Endothelial cell of umbilical vein (primary cell): ENCODE measurements at regions not wholly inside any gene's neighbourhood (a gene's known extent, or its start where the extent isn't known, plus 50 kb on each side); places are given as distances from the start of the nearest gene placed in this dataset.
"Not testable (repeated sequence)": the region's sequence is repeated elsewhere in the genome, so short reads cannot be mapped to it uniquely, and the experiment has no call there.

Experiments
- BruUV-seq: library from RNA; stranded (reverse); fragments of 400-500 nt; replicated peaks from 2 replicates; lab custom pipeline; 2021; lab: Mats Ljungman, UMichigan
- CTCF ChIA-PET: fragments of 300-600, 350-600 bp; sonication (Branson Sonifier 250); formaldehyde crosslinking; loops from one replicate; lab custom pipeline; 2021; ENCODE audit warnings: antibody characterized with exemption, inconsistent platforms; lab: Charles Lee
- POLR2A ChIA-PET: fragments of 300-600, 350-600 bp; sonication (Branson Sonifier 250); formaldehyde crosslinking; loops from one replicate; lab custom pipeline; 2021; ENCODE audit warnings: antibody characterized with exemption, inconsistent platforms; lab: Charles Lee
- DNase-seq: peaks from one replicate; pipeline ENCODE4 v3.0.0-alpha.2; 2011; ENCODE audit warnings: low read depth, low spot score
- FAIRE-seq: peaks from 2 replicates; lab custom pipeline; 2011; peaks lifted over from hg19 to GRCh38; lab: Jason Lieb, UNC
- H2AFZ ChIP-seq: 2 replicates; pipeline ENCODE4 v1.6.0; 2012; ENCODE audit warnings: low read depth, low read length, control low read depth, inconsistent platforms
- H3K27ac ChIP-seq: 2 replicates; pipeline ENCODE4 v1.5.1; 2011; ENCODE audit warnings: low read depth, mild to moderate bottlenecking, control low read depth, low read length, moderate library complexity; ENCODE audit not compliant: insufficient read depth
- H3K27me3 ChIP-seq, 2 experiments: 2 replicates each; pipeline versions ENCODE4 v1.6.0 to v1.6.1; 2011; ENCODE audit warnings: low read length in 2 of 2, mixed read lengths in 1 of 2; ENCODE audit not compliant: control insufficient read depth in 2 of 2, insufficient read depth in 2 of 2
- H3K36me3 ChIP-seq, 2 experiments: 2 replicates in 1 of 2; 3 replicates in 1 of 2; pipeline ENCODE4 v1.5.1; 2011; ENCODE audit warnings: low read length in 2 of 2, mild to moderate bottlenecking in 1 of 2, moderate library complexity in 1 of 2; ENCODE audit not compliant: control insufficient read depth in 2 of 2, insufficient read depth in 2 of 2; ENCODE audit errors: extremely low read depth in 1 of 2
- H3K4me1 ChIP-seq: 3 replicates; pipeline ENCODE4 v1.5.1; 2011; ENCODE audit warnings: mild to moderate bottlenecking, low read length; ENCODE audit not compliant: control insufficient read depth, insufficient read depth; ENCODE audit errors: extremely low read depth
- H3K4me2 ChIP-seq: 2 replicates; pipeline ENCODE4 v1.6.1; 2011; ENCODE audit warnings: low read length, control low read depth, mixed read lengths; ENCODE audit not compliant: insufficient read depth
- H3K4me3 ChIP-seq, 3 experiments: fragments of 200-600 bp in 1 of 3; sonication (generic), shearing (Covaris generic) in 1 of 3; replicated peaks in 1 of 3; 2 replicates each; pipeline ENCODE4 v1.5.1; 2011 to 2016; ENCODE audit warnings: control low read depth in 3 of 3, low read length in 3 of 3, mild to moderate bottlenecking in 2 of 3, inconsistent platforms in 1 of 3, low read depth in 1 of 3, moderate library complexity in 1 of 3; ENCODE audit not compliant: insufficient read depth in 1 of 3
- H3K79me2 ChIP-seq: 2 replicates; pipeline ENCODE4 v1.6.0; 2012; ENCODE audit warnings: low read length, inconsistent platforms; ENCODE audit not compliant: control insufficient read depth, insufficient read depth
- H3K9ac ChIP-seq: replicated peaks from 2 replicates; pipeline ENCODE3; 2011; ENCODE audit warnings: low read length, control low read depth; ENCODE audit not compliant: insufficient read depth; ENCODE audit errors: extremely low read depth
- H3K9me1 ChIP-seq: replicated peaks from 3 replicates; pipeline ENCODE4 v1.6.0; 2011; ENCODE audit warnings: mild to moderate bottlenecking, low read length; ENCODE audit not compliant: control insufficient read depth, insufficient read depth; ENCODE audit errors: extremely low read depth
- H3K9me3 ChIP-seq: replicated peaks from 2 replicates; pipeline ENCODE4 v1.5.1; 2012; ENCODE audit warnings: low read length, inconsistent platforms; ENCODE audit not compliant: control insufficient read depth, insufficient read depth
- H4K20me1 ChIP-seq: replicated peaks from 2 replicates; pipeline ENCODE3; 2011; ENCODE audit warnings: mild to moderate bottlenecking, low read length; ENCODE audit not compliant: control insufficient read depth, insufficient read depth; ENCODE audit errors: extremely low read depth
- CTCF ChIP-seq, 2 donors: IDR thresholded peaks; 1 replicate in 1 of 2; 2 replicates in 1 of 2; pipeline ENCODE4 v1.5.1; 2011; ENCODE audit warnings: low read length in 2 of 2, mild to moderate bottlenecking in 2 of 2, moderate library complexity in 2 of 2, control low read depth in 1 of 2, inconsistent platforms in 1 of 2, low read depth in 1 of 2; ENCODE audit not compliant: insufficient read depth in 1 of 2; ENCODE audit errors: extremely low read depth in 1 of 2
- EZH2 ChIP-seq: IDR thresholded peaks from 2 replicates; pipeline ENCODE4 v1.6.1; 2012; ENCODE audit warnings: borderline replicate concordance, low read depth, mild to moderate bottlenecking, moderate library complexity, low read length, inconsistent platforms; ENCODE audit not compliant: severe bottlenecking
- FOS ChIP-seq: IDR thresholded peaks from 2 replicates; pipeline ENCODE4 v1.6.1; 2011; ENCODE audit warnings: mild to moderate bottlenecking, low read length, moderate library complexity, borderline replicate concordance; ENCODE audit not compliant: insufficient read depth
- GATA2 ChIP-seq: IDR thresholded peaks from 2 replicates; pipeline ENCODE4 v1.7.0; 2011; ENCODE audit warnings: low read depth, mild to moderate bottlenecking, moderate library complexity, mixed read lengths, low read length; ENCODE audit not compliant: insufficient read length, insufficient read depth
- JUN ChIP-seq: IDR thresholded peaks from 2 replicates; pipeline ENCODE4 v1.6.1; 2011; ENCODE audit warnings: borderline replicate concordance, low read depth; ENCODE audit not compliant: insufficient read length, insufficient read depth
- MYC ChIP-seq: IDR thresholded peaks from one replicate; pipeline ENCODE4 v1.6.1; 2011; ENCODE audit warnings: mild to moderate bottlenecking, low read depth, low read length
- POLR2A ChIP-seq: IDR thresholded peaks from 2 replicates; pipeline ENCODE4 v1.6.1; 2012; ENCODE audit warnings: low read depth, mild to moderate bottlenecking, control low read depth, low read length
- POLR2AphosphoS5 ChIP-seq: IDR thresholded peaks from 2 replicates; pipeline ENCODE4 v1.6.1; 2012; ENCODE audit warnings: low read depth, mild to moderate bottlenecking, control low read depth, low read length, moderate library complexity; ENCODE audit not compliant: insufficient read depth
- dilution Hi-C: fragments of 300-500 bp; cut with MboI; formaldehyde crosslinking; loops from one replicate; pipeline ENCODE4 v1.15.0; 2019; ENCODE audit warnings: low sequenced_read_pairs; ENCODE audit not compliant: extremely low pct_ligation_motif_present
- intact Hi-C: fragments of 100-400 bp; cut with micrococcal nuclease; formaldehyde crosslinking; loops from one replicate; pipeline ENCODE4 v1.10.0; 2022

- intact Hi-C loops = no loop called here
Observed at GRCh38 chr3:88879905-88880304, 227.5 kb upstream of the EPHA3 start.

GRCh38 chr3:88882121-88882520 is 225.3 kb upstream of the EPHA3 start:
- intact Hi-C loops (no loop called here), dilution Hi-C loops (no loop called here)
- ChIA-PET POLR2A (no interaction called here), CTCF (no interaction called here)
- Histone ChIP-seq H2AFZ (no peak overlapping the region), H3K36me3 (no peaks in the 10 kb centered on the region), H3K27me3 (no peaks in the 10 kb centered on the region), H3K9me3 (peaks cover 4% of the 10 kb centered on the region), H3K4me1 (no peaks in the 10 kb centered on the region), H3K4me2 (no peak overlapping the region), H3K4me3 (no peak overlapping the region), H4K20me1 (no peaks in the 10 kb centered on the region), H3K9me1 (no peaks in the 10 kb centered on the region), H3K79me2 (no peaks in the 10 kb centered on the region), H3K9ac (no peak overlapping the region), H3K27ac (no peak overlapping the region)
- no peak for FAIRE-seq
- no peak for DNase-seq
- TF ChIP-seq CTCF (IDR thresholded peaks at IDR 0.05; ENCODE audit: extremely low read depth in 1 of 2, insufficient read depth in 1 of 2, low read depth in 1 of 2, low read length in 2 of 2) (no peak), MYC (no peak), GATA2 (no peak), POLR2AphosphoS5 (no peak), JUN (no peak), FOS (no peak), EZH2 (no peak), POLR2A (no peak)
- no TSS peak for BruUV-seq

More at GRCh38 chr3:88879905-88880304, 227.5 kb upstream of the EPHA3 start:
- H4K20me1 ChIP-seq = no peaks in the 10 kb centered on the region
- H3K79me2 ChIP-seq = no peaks in the 10 kb centered on the region
- FAIRE-seq (no peak), DNase-seq (no peak)
- TF ChIP-seq EZH2 = no peak
- no peak overlapping the region for H3K9ac ChIP-seq
- H2AFZ ChIP-seq = no peak overlapping the region
- H3K9me3 ChIP-seq = peaks cover 4% of the 10 kb centered on the region
- H3K4me2 ChIP-seq = no peak overlapping the region
- H3K4me1 ChIP-seq = no peaks in the 10 kb centered on the region
- POLR2A ChIA-PET = no interaction called here
- H3K27me3 ChIP-seq = no peaks in the 10 kb centered on the region
- no peak overlapping the region for H3K27ac ChIP-seq
- CTCF ChIA-PET = no interaction called here
- H3K4me3 ChIP-seq = no peak overlapping the region
- no peaks in the 10 kb centered on the region for H3K36me3 ChIP-seq
- dilution Hi-C loops = no loop called here
- no peaks in the 10 kb centered on the region for H3K9me1 ChIP-seq
- no TSS peak for BruUV-seq

GRCh38 chr3:88886624-88887023 is 220.8 kb upstream of the EPHA3 start:
- DNase-seq, H3K4me1 ChIP-seq, H3K9me3 ChIP-seq, CTCF ChIA-PET, H2AFZ ChIP-seq, H3K36me3 ChIP-seq, H3K79me2 ChIP-seq, H4K20me1 ChIP-seq, BruUV-seq, dilution Hi-C loops, H3K4me2 ChIP-seq, intact Hi-C loops, H3K27ac ChIP-seq, H3K9me1 ChIP-seq, H3K9ac ChIP-seq, H3K4me3 ChIP-seq, POLR2A ChIA-PET, FAIRE-seq, H3K27me3 ChIP-seq: not testable (repeated sequence)
